Mammary epithelial cell (primary cell): ENCODE measurements at regions not wholly inside any gene's neighbourhood (a gene's known extent, or its start where the extent isn't known, plus 50 kb on each side); places are given as distances from the start of the nearest gene placed in this dataset.

Experiments
- EZH2 ChIP-seq: IDR thresholded peaks from 2 replicates; pipeline ENCODE4 v1.6.1; 2012; ENCODE audit warnings: low read length, inconsistent platforms, borderline replicate concordance
- TF ChIP-seq, protein P1 (sequence below), 2 donors: IDR thresholded peaks in 1 of 2; conservative IDR thresholded peaks in 1 of 2; 2 replicates each; pipeline ENCODE4 v1.5.1; 2011 to 2012; ENCODE audit warnings: inconsistent platforms in 2 of 2, low read length in 2 of 2, mild to moderate bottlenecking in 2 of 2, control low read depth in 1 of 2, low read depth in 1 of 2; ENCODE audit not compliant: insufficient read depth in 1 of 2; ENCODE audit errors: extremely low read depth in 1 of 2

DNA sequence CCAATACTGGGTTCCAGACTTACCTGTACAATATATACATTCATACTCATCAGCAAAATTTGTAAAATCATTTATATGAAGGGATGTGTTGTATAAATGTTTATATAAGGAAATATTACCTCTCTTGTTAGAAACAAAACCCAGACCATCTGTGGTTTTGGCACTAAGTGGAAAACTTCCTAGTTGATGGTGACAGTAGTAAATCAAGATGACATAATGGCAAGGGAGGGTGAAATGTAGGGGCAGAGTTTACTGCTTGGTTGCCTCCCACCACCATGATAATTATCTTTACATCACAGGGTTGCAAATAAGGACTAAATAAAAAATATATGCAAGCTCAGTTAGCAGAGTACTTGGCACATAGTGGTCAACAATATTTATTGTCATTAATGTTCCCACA lies 365.3 kb upstream of the TEX13C start:
- TF ChIP-seq, protein P1, sequence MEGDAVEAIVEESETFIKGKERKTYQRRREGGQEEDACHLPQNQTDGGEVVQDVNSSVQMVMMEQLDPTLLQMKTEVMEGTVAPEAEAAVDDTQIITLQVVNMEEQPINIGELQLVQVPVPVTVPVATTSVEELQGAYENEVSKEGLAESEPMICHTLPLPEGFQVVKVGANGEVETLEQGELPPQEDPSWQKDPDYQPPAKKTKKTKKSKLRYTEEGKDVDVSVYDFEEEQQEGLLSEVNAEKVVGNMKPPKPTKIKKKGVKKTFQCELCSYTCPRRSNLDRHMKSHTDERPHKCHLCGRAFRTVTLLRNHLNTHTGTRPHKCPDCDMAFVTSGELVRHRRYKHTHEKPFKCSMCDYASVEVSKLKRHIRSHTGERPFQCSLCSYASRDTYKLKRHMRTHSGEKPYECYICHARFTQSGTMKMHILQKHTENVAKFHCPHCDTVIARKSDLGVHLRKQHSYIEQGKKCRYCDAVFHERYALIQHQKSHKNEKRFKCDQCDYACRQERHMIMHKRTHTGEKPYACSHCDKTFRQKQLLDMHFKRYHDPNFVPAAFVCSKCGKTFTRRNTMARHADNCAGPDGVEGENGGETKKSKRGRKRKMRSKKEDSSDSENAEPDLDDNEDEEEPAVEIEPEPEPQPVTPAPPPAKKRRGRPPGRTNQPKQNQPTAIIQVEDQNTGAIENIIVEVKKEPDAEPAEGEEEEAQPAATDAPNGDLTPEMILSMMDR (conservative IDR thresholded peaks at IDR 0.05 in 1 of 2, IDR thresholded peaks at IDR 0.05 in 1 of 2; ENCODE audit: extremely low read depth in 1 of 2, insufficient read depth in 1 of 2, low read depth in 1 of 2, low read length in 2 of 2): no peak
- TF ChIP-seq EZH2: no peak
